Stimulated activated CD8-positive, alpha-beta memory T cell treated with anti-CD3 and anti-CD28 coated beads, Interleukin-4, amount 100 ng/mL, for 48 hours (primary cell): ENCODE measurements at regions not wholly inside any gene's neighbourhood (a gene's known extent, or its start where the extent isn't known, plus 50 kb on each side); places are given as distances from the start of the nearest gene placed in this dataset.
"Not testable (repeated sequence)": the region's sequence is repeated elsewhere in the genome, so short reads cannot be mapped to it uniquely, and the experiment has no call there.

Experiments used
- DNase-seq: peaks from one replicate; pipeline ENCODE4 v3.0.0-alpha.2; 2020

GRCh38 chr17:45592433-45592923, 102.0 kb upstream of the PLEKHM1 start:
- peak; percentile 90 for DNase-seq

GRCh38 chr17:45596347-45596746, 105.8 kb upstream of the PLEKHM1 start:
- not testable (repeated sequence) for DNase-seq

- not testable (repeated sequence) for DNase-seq
These were observed 109.8 kb upstream of the PLEKHM1 start for GRCh38 chr17:45600052-45601012.

- DNase-seq: not testable (repeated sequence)
These were observed 110.5 kb upstream of the PLEKHM1 start for GRCh38 chr17:45601013-45601412.

GRCh38 chr17:45601605-45602539, 111.4 kb upstream of the PLEKHM1 start:
- not testable (repeated sequence) for DNase-seq

GRCh38 chr17:45605751-45606150, 115.2 kb upstream of the PLEKHM1 start:
- not testable (repeated sequence) for DNase-seq

GRCh38 chr17:45619984-45620405, 129.5 kb upstream of the PLEKHM1 start:
- DNase-seq: peak; percentile 89

- DNase-seq: not testable (repeated sequence)
These were observed 129.9 kb upstream of the PLEKHM1 start for GRCh38 chr17:45620468-45620867.

- not testable (repeated sequence) for DNase-seq
These were observed 130.6 kb upstream of the PLEKHM1 start for GRCh38 chr17:45621087-45621486.

GRCh38 chr17:45622295-45622694, 131.8 kb upstream of the PLEKHM1 start:
- DNase-seq: not testable (repeated sequence)

- DNase-seq: no peak
These were observed 137.5 kb upstream of the PLEKHM1 start for GRCh38 chr17:45628019-45628418.

GRCh38 chr17:45631941-45632340, 141.4 kb upstream of the PLEKHM1 start:
- no peak for DNase-seq

- DNase-seq: no peak
These were observed 144.7 kb upstream of the CRHR1 start for GRCh38 chr17:45639297-45639849.

- DNase-seq: peak; percentile 85
These were observed 143.8 kb upstream of the CRHR1 start for GRCh38 chr17:45640141-45640850.

GRCh38 chr17:45641541-45641940, 142.6 kb upstream of the CRHR1 start:
- DNase-seq: no peak

GRCh38 chr17:45643591-45643990, 140.5 kb upstream of the CRHR1 start:
- DNase-seq: no peak

GRCh38 chr17:45644637-45645036, 139.5 kb upstream of the CRHR1 start:
- DNase-seq: not testable (repeated sequence)

- no peak for DNase-seq
These were observed 138.8 kb upstream of the CRHR1 start for GRCh38 chr17:45645330-45645729.

GRCh38 chr17:45646288-45646988, 137.7 kb upstream of the CRHR1 start:
- no peak for DNase-seq

- peak; percentile 33 for DNase-seq
These were observed 135.5 kb upstream of the CRHR1 start for GRCh38 chr17:45648642-45649041.

- DNase-seq: no peak
These were observed 134.3 kb upstream of the CRHR1 start for GRCh38 chr17:45649796-45650195.
